HG03025 (cell line): ENCODE measurements at regions not wholly inside any gene's neighbourhood (a gene's known extent, or its start where the extent isn't known, plus 50 kb on each side); places are given as distances from the start of the nearest gene placed in this dataset.
"Not testable (repeated sequence)": the region's sequence is repeated elsewhere in the genome, so short reads cannot be mapped to it uniquely, and the experiment has no call there.

Experiments
- ATAC-seq: cut with Tn5 transposase; IDR thresholded peaks from one replicate; pipeline ENCODE4 v1.9.1; 2021; ENCODE audit warnings: mild to moderate bottlenecking, moderate library complexity; ENCODE audit not compliant: unreplicated experiment, low FRiP score

- ATAC-seq = no peak
Observed at GRCh38 chr14:106631879-106632278, 1105.5 kb downstream of the TMEM121 start.

- no peak for ATAC-seq
Observed at GRCh38 chr14:106633721-106634120, 1107.3 kb downstream of the TMEM121 start.

- ATAC-seq = no peak
Observed at GRCh38 chr14:106635569-106635968, 1109.2 kb downstream of the TMEM121 start.

- ATAC-seq = not testable (repeated sequence)
Observed at GRCh38 chr14:106638786-106639452, 1112.5 kb downstream of the TMEM121 start.

GRCh38 chr14:106642090-106642489 lies 1115.7 kb downstream of the TMEM121 start:
- no peak for ATAC-seq

GRCh38 chr14:106642971-106643370 lies 1116.6 kb downstream of the TMEM121 start:
- not testable (repeated sequence) for ATAC-seq

- not testable (repeated sequence) for ATAC-seq
Observed at GRCh38 chr14:106648874-106649273, 1122.5 kb downstream of the TMEM121 start.

GRCh38 chr14:106651016-106651415 lies 1124.6 kb downstream of the TMEM121 start:
- ATAC-seq = no peak

- ATAC-seq = no peak
Observed at GRCh38 chr14:106652494-106652893, 1126.1 kb downstream of the TMEM121 start.

GRCh38 chr14:106657460-106657859 lies 1131.1 kb downstream of the TMEM121 start:
- ATAC-seq = no peak

- not testable (repeated sequence) for ATAC-seq
Observed at GRCh38 chr14:106658066-106658860, 1131.9 kb downstream of the TMEM121 start.

- not testable (repeated sequence) for ATAC-seq
Observed at GRCh38 chr14:106661561-106661960, 1135.2 kb downstream of the TMEM121 start.

- ATAC-seq = no peak
Observed at GRCh38 chr14:106662936-106663550, 1136.7 kb downstream of the TMEM121 start.

- not testable (repeated sequence) for ATAC-seq
Observed at GRCh38 chr14:106663805-106664410, 1137.5 kb downstream of the TMEM121 start.

GRCh38 chr14:106665814-106666213 lies 1139.4 kb downstream of the TMEM121 start:
- ATAC-seq = no peak

- no peak for ATAC-seq
Observed at GRCh38 chr14:106666341-106666740, 1140.0 kb downstream of the TMEM121 start.

GRCh38 chr14:106670011-106670410 lies 1143.6 kb downstream of the TMEM121 start:
- no peak for ATAC-seq

GRCh38 chr14:106674093-106674492 lies 1147.7 kb downstream of the TMEM121 start:
- not testable (repeated sequence) for ATAC-seq

GRCh38 chr14:106674509-106675125 lies 1148.2 kb downstream of the TMEM121 start:
- ATAC-seq = not testable (repeated sequence)

GRCh38 chr14:106675716-106676115 lies 1149.3 kb downstream of the TMEM121 start:
- ATAC-seq = not testable (repeated sequence)
